Testis (tissue), 2 donors: ENCODE measurements at regions not wholly inside any gene's neighbourhood (a gene's known extent, or its start where the extent isn't known, plus 50 kb on each side); places are given as distances from the start of the nearest gene placed in this dataset.
"Not testable (repeated sequence)": the region's sequence is repeated elsewhere in the genome, so short reads cannot be mapped to it uniquely, and the experiment has no call there.

Experiments
- DNase-seq: peaks from one replicate; pipeline ENCODE4 v3.0.0-alpha.2; 2019
- H3K27ac ChIP-seq, 2 donors: fragments of 200-600 bp; sonication (generic); one replicate each; pipeline ENCODE4 v1.5.1; 2019
- H3K27me3 ChIP-seq: fragments of 200-600 bp; sonication (generic); one replicate; pipeline ENCODE4 v1.5.1; 2019
- H3K36me3 ChIP-seq: fragments of 200-600 bp; sonication (generic); one replicate; pipeline ENCODE4 v1.5.1; 2017; ENCODE audit warnings: low read depth; ENCODE audit errors: missing control alignments
- H3K4me1 ChIP-seq: fragments of 200-600 bp; sonication (generic); one replicate; pipeline ENCODE4 v1.5.1; 2019
- H3K4me3 ChIP-seq, 2 donors: fragments of 200-600 bp; sonication (generic); one replicate each; pipeline ENCODE4 v1.5.1; 2017 to 2019
- H3K9me3 ChIP-seq: fragments of 200-600 bp; sonication (generic); one replicate; pipeline ENCODE4 v1.5.1; 2017
- CTCF ChIP-seq, 3 experiments: fragments of 450-650 bp in 2 of 3; fragments of 200-600 bp in 1 of 3; sonication (generic) in 1 of 3; IDR thresholded peaks; one replicate each; pipeline ENCODE4 v1.5.1; 2016 to 2019; ENCODE audit warnings: antibody characterized with exemption in 3 of 3, mild to moderate bottlenecking in 2 of 3, moderate library complexity in 1 of 3
- POLR2A ChIP-seq: fragments of 450-650 bp; IDR thresholded peaks from one replicate; pipeline ENCODE4 v1.6.1; 2017; ENCODE audit warnings: antibody characterized with exemption, mild to moderate bottlenecking, moderate library complexity
- WGBS, 2 donors: methylation state at CpG; one replicate each; pipeline ENCODE4 v1.1.5; 2018; 5-methylcytosine and 5-hydroxymethylcytosine counted together
- intact Hi-C: fragments of 100-400 bp; cut with DNase I; formaldehyde crosslinking; loops from one replicate; pipeline ENCODE4 v1.15.1; 2023; ENCODE audit warnings: low total_unique reads

- Histone ChIP-seq H3K4me1 (no peaks in the 10 kb centered on the region), H3K27ac (no peak overlapping the region), H3K4me3 (no peak overlapping the region), H3K27me3 (no peaks in the 10 kb centered on the region), H3K9me3 (no peaks in the 10 kb centered on the region), H3K36me3 (no peaks in the 10 kb centered on the region)
- intact Hi-C loops: no loop called here
- TF ChIP-seq POLR2A (no peak), CTCF (IDR thresholded peaks at IDR 0.05) (no peak)
- 90 to 96% methylated on average over 1 of the region's 1 CpG for WGBS, 2 donors
- no peak for DNase-seq
Observed at GRCh38 chr11:91272089-91272488, 952.5 kb upstream of the FAT3 start.

DNA sequence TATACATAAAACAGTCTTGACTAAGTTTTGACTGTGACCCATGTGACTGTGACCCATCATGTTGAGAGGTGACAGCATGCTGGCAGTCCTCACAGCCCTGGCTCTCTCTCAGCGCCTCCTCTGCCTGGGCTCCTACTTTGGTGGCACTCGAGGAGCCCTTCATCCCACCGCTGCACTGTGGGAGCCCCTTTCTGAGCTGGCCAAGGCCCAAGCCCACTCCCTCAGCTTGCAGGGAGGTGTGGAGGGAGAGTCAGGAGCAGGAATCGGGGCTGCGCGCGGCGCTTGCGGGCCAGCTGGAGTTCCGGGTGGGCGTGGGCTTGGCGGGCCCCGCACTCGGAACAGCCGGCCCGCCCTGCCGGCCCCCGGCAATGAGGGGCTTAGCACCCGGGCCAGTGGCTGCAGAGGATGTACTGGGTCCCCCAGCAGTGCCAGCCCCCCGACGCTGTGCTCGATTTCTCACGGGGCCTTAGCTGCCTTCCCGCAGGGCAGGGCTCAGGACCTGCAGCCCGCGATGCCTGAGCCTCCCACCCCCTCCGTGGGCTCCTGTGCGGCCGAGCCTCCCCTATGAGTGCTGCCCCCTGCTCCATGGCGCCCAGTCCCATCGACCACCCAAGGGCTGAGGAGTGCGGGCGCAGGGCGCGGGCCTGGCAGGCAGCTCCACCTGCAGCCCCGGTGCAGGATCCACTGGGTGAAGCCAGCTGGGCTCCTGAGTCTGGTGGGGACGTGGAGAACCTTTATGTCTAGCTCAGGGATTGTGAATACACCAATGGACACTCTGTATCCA lies 955.9 kb upstream of the FAT3 start:
- H3K36me3 ChIP-seq, H3K9me3 ChIP-seq, H3K27ac ChIP-seq, intact Hi-C loops, H3K27me3 ChIP-seq, H3K4me1 ChIP-seq, DNase-seq: not testable (repeated sequence)
- H3K4me3 ChIP-seq: peak overlapping the region in 1 of 2 donors; percentile 20
- WGBS, 2 donors: 52 to 88% methylated on average over 3 to 37 of the region's 37 CpGs

DNA sequence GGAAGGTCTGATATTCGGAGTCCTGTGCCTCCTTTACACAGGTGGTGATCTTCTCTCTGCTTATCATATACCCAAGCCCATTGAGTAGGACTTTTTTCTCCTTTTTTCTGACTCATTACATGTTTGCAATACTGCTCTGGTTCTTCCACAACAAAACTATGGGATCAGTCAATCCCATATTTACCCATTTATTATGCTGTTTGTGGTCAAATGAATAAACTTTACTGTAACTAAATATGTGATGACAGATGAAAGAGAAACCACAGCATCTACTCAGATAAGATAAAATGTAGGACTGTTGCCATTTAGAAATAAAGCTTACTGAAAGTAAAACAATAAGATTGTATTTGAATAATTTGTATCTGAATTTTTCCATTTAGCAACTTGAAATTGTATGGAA lies 958.7 kb upstream of the FAT3 start:
- H3K27me3 ChIP-seq: no peaks in the 10 kb centered on the region
- no peaks in the 10 kb centered on the region for H3K36me3 ChIP-seq
- H3K4me1 ChIP-seq: no peaks in the 10 kb centered on the region
- H3K27ac ChIP-seq: no peak overlapping the region
- WGBS, 2 donors: 89 to 97% methylated on average over 1 of the region's 1 CpG
- no peak for DNase-seq
- TF ChIP-seq POLR2A: no peak
- no peaks in the 10 kb centered on the region for H3K9me3 ChIP-seq
- intact Hi-C loops: no loop called here
- H3K4me3 ChIP-seq: no peak overlapping the region

GRCh38 chr11:91264481-91264880 lies 960.1 kb upstream of the FAT3 start:
- no peak for DNase-seq
- Histone ChIP-seq H3K9me3 (no peaks in the 10 kb centered on the region), H3K36me3 (no peaks in the 10 kb centered on the region), H3K4me3 (no peak overlapping the region), H3K27ac (no peak overlapping the region), H3K27me3 (no peaks in the 10 kb centered on the region), H3K4me1 (no peaks in the 10 kb centered on the region)
- intact Hi-C loops: no loop called here
- TF ChIP-seq POLR2A (no peak), CTCF (IDR thresholded peaks at IDR 0.05) (no peak)
- WGBS, 2 donors: 73 to 74% methylated on average over 2 of the region's 2 CpGs

DNA sequence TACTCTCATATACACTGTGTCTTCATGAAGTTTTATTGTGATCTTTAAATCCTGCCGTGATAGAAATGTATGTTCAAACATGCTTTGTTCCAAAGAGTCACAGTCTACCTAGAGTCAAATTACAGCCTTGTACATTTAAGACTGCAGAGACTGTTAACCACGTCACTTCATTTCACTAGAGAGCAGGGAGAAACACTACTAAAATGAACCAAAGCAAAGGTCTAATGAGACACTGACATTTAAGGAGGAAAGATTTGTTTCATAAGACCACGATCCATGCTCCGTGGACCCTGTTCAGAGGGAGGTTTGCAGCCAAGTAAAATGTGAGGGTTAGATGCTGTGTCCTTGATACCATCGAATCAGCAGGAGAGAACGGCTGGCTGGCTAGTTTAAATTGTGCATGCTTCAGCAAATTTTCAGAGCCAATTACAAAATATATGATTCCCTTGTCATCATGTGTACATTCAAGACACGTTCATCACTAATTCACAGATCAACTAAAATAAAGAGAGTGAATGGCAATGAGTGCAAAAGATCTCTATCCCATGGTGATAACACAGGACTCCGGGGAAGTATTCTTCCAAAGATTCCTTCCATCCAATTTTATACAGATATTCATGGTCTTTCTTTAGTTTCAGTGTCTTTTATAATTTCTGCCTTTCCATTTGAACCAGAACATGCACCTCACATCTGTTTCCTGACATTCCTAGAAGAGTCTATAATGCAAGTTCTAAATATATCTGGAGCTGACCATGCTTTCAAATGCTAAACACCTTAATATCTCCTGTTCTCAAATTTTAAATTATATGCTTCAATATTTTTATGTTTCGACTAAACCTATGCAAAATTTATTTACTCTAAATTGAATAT lies 960.9 kb upstream of the FAT3 start:
- intact Hi-C loops: no loop called here
- no peak overlapping the region for H3K27ac ChIP-seq
- no peaks in the 10 kb centered on the region for H3K36me3 ChIP-seq
- WGBS, 2 donors: 51 to 55% methylated on average over 9 of the region's 9 CpGs
- H3K4me1 ChIP-seq: no peaks in the 10 kb centered on the region
- DNase-seq: no peak
- H3K9me3 ChIP-seq: no peaks in the 10 kb centered on the region
- H3K4me3 ChIP-seq: no peak overlapping the region
- H3K27me3 ChIP-seq: no peaks in the 10 kb centered on the region
- TF ChIP-seq POLR2A: no peak
- no peak for TF ChIP-seq CTCF (IDR thresholded peaks at IDR 0.05)
